ENCODE measurements at regions not wholly inside any gene's neighbourhood (a gene's known extent, or its start where the extent isn't known, plus 50 kb on each side); places are given as distances from the start of the nearest gene placed in this dataset.

DNA sequence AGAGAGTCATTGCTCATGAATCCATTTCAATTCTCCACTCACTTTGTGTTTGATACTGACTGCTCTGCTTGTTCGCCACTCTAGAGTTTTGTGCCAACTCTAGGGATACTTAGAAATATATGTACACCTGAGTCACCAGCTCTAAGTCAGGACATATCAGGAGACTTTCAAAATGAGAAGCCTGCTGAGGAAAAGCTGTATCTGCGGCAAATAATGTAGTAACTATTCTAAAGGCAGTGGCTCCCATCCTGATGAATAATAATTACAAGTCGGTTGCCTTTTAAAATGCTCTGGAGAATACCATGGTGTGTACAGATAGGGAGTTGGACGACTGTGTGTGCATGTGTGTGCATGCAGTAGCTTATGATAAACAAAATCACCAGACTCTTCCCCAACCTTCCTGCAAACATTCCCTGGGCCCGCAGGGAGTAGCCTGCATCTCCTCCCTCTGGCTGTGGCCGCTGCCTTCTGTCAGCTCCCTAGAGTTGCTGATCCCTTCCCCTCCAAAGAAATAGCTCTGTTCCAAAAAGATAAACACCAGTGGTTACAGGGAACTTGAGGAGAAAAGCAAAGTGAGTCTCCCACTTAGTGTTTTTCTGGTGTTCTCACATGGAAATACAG, 346.3 kb upstream of the UMPS start:
- no peaks in the 10 kb centered on the region for H3K27me3 ChIP-seq
- H3K9me3 ChIP-seq, result no peaks in the 10 kb centered on the region
- H3K4me3 ChIP-seq, result no peak overlapping the region
- H3K36me3 ChIP-seq, result no peaks in the 10 kb centered on the region
- DNase-seq, result no peak
- H3K4me1 ChIP-seq, result peaks cover 0 to 8% (median 0%) of the 10 kb centered on the region in 4 donors
- intact Hi-C loops (cut with DNase I; ENCODE audit: low total_unique reads), result no loop called here
- no peak overlapping the region for H3K27ac ChIP-seq
- no peak for TF ChIP-seq POLR2AphosphoS5 (IDR thresholded peaks at IDR 0.05)
- TF ChIP-seq, protein P1, sequence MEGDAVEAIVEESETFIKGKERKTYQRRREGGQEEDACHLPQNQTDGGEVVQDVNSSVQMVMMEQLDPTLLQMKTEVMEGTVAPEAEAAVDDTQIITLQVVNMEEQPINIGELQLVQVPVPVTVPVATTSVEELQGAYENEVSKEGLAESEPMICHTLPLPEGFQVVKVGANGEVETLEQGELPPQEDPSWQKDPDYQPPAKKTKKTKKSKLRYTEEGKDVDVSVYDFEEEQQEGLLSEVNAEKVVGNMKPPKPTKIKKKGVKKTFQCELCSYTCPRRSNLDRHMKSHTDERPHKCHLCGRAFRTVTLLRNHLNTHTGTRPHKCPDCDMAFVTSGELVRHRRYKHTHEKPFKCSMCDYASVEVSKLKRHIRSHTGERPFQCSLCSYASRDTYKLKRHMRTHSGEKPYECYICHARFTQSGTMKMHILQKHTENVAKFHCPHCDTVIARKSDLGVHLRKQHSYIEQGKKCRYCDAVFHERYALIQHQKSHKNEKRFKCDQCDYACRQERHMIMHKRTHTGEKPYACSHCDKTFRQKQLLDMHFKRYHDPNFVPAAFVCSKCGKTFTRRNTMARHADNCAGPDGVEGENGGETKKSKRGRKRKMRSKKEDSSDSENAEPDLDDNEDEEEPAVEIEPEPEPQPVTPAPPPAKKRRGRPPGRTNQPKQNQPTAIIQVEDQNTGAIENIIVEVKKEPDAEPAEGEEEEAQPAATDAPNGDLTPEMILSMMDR (IDR thresholded peaks at IDR 0.05), result no peak
- TF ChIP-seq EP300 (IDR thresholded peaks at IDR 0.05), result no peak
- TF ChIP-seq POLR2A (IDR thresholded peaks at IDR 0.05), result no peak
- WGBS, 5 donors, result 64 to 72% (median 68%) methylated on average over 6 of the region's 6 CpGs

DNA sequence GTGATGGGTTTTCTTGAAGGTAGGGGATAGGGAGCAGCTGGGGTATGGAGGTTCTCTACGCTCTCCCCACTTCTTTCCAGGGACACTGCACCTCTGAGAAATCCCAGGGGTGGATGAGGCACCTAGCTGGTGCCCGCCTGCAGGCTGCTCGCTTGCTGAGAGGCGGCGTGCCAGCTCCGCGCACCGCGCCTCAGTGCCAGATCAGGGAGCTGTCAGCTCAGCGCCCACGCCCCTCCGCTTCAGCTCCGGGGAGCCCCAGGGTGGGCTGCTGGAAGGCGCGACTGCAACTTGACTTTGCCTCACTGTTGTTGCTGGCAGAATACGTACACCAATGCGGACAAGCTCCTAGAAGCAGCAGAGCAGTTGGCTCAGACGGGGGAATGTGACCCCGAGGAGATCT, 345.7 kb upstream of the UMPS start:
- no peak for TF ChIP-seq POLR2A (IDR thresholded peaks at IDR 0.05)
- TF ChIP-seq EP300 (IDR thresholded peaks at IDR 0.05), result no peak
- TF ChIP-seq, protein P1 (IDR thresholded peaks at IDR 0.05), result no peak
- no peak for TF ChIP-seq POLR2AphosphoS5 (IDR thresholded peaks at IDR 0.05)
- no peak overlapping the region for H3K27ac ChIP-seq
- intact Hi-C loops (cut with DNase I; ENCODE audit: low total_unique reads), result no loop called here

DNA sequence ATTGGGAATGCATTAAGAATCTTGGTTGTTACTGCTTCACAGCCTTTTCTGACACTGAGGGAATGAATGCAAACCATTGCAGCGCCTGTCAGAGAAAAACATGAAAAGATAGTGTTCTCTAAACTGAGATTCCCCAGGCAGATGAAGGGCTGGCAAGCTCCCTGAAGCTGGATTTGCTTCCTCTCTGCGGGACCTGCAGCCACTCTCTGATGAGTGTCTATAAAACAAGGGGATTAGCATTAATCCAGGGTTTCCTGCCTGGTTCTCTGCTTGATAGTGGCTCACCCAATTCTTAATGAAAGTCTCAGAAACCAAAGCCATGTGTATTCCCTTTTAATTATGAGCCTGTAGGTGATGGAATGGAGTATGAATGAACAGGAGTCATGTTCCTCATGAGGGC, 344.3 kb upstream of the UMPS start:
- intact Hi-C loops (cut with DNase I; ENCODE audit: low total_unique reads), result no loop called here
- 63 to 78% (median 70%) methylated on average over 2 of the region's 2 CpGs for WGBS, 5 donors
- H3K9me3 ChIP-seq, result no peaks in the 10 kb centered on the region

More for the DNA sequence above, 345.7 kb upstream of the UMPS start:
- Histone ChIP-seq H3K27me3 (no peaks in the 10 kb centered on the region), H3K36me3 (no peaks in the 10 kb centered on the region), H3K4me3 (no peak overlapping the region), H3K4me1 (peaks cover 0 to 8% (median 0%) of the 10 kb centered on the region in 4 donors), H3K9me3 (no peaks in the 10 kb centered on the region)
- 63 to 94% (median 89%) methylated on average over 3 to 19 of the region's 19 CpGs for WGBS, 5 donors
- DNase-seq, result no peak

DNA sequence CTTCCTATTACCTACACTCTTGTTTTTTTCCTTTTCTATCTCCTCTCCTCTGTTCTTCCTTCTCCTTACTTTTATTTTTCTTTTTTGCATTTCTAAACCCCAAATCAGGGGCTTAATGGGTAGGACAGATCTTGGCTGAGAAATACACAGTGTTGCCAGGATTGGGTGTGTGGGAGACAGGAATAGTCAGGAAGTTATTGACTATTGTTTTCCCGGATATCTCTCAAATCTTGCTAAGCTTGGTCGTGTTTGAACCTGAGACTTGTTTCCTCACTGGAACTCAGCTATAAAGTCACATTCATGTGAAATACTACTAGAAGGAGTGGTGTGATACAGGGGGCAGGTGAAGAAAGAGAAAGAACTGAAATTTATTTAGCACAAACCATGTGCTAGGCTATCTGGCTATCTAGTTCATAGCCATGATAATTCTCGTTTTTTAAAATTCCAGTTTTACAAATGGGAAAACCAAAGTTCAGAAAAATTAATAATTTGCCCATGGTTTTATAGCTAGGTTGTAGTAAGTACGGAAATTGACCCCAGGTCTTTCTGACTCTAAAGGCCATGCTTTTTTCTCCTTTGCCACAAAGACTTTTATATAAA, 343.2 kb upstream of the UMPS start:
- no peaks in the 10 kb centered on the region for H3K27me3 ChIP-seq
- peaks cover 0 to 8% (median 0%) of the 10 kb centered on the region in 4 donors for H3K4me1 ChIP-seq
- no peak overlapping the region for H3K27ac ChIP-seq
- WGBS, 5 donors, result 49 to 71% (median 64%) methylated on average over 4 of the region's 4 CpGs
- TF ChIP-seq, protein P1 (IDR thresholded peaks at IDR 0.05), result no peak
- TF ChIP-seq POLR2AphosphoS5 (IDR thresholded peaks at IDR 0.05) (no peak), POLR2A (IDR thresholded peaks at IDR 0.05) (no peak), EP300 (IDR thresholded peaks at IDR 0.05) (no peak)
- no peak overlapping the region for H3K4me3 ChIP-seq
- no peak for DNase-seq
- no peaks in the 10 kb centered on the region for H3K36me3 ChIP-seq
- no peaks in the 10 kb centered on the region for H3K9me3 ChIP-seq
- intact Hi-C loops (cut with DNase I; ENCODE audit: low total_unique reads), result no loop called here

More for the DNA sequence above, 344.3 kb upstream of the UMPS start:
- TF ChIP-seq POLR2AphosphoS5 (IDR thresholded peaks at IDR 0.05), result no peak
- TF ChIP-seq EP300 (IDR thresholded peaks at IDR 0.05), result no peak
- no peak for TF ChIP-seq POLR2A (IDR thresholded peaks at IDR 0.05)
- TF ChIP-seq, protein P1 (IDR thresholded peaks at IDR 0.05), result no peak
- DNase-seq, result peak in 1 of 2 donors; percentile 20
- Histone ChIP-seq H3K4me3 (no peak overlapping the region), H3K36me3 (no peaks in the 10 kb centered on the region), H3K27ac (no peak overlapping the region), H3K27me3 (no peaks in the 10 kb centered on the region), H3K4me1 (peaks cover 0 to 8% (median 0%) of the 10 kb centered on the region in 4 donors)

All from stomach (tissue), 8 donors.